Activated CD8-positive, alpha-beta T cell treated with anti-CD3 and anti-CD28 coated beads for 36 hours (primary cell): ENCODE measurements at regions not wholly inside any gene's neighbourhood (a gene's known extent, or its start where the extent isn't known, plus 50 kb on each side); places are given as distances from the start of the nearest gene placed in this dataset.
A peak's percentile ranks its signal among the peaks of the same experiment; 100 is the strongest.
"Not testable (repeated sequence)": the region's sequence is repeated elsewhere in the genome, so short reads cannot be mapped to it uniquely, and the experiment has no call there.

ENCODE experiments used
- ATAC-seq: fragments of 200-7000 bp; cut with Tn5 transposase; one replicate; pipeline ENCODE4 v1.10.0; 2021; ENCODE audit warnings: mild to moderate bottlenecking, moderate library complexity
- CTCF ChIA-PET: fragments of 350-600 bp; sonication (Branson Sonifier 250); formaldehyde crosslinking; loops from one replicate; lab custom pipeline; 2021; ENCODE audit warnings: antibody characterized with exemption; lab: Charles Lee
- POLR2A ChIA-PET: fragments of 350-600 bp; sonication (Branson Sonifier 250); formaldehyde crosslinking; loops from one replicate; lab custom pipeline; 2021; ENCODE audit warnings: antibody characterized with exemption; lab: Charles Lee
- DNase-seq: peaks from one replicate; pipeline ENCODE4 v3.0.0-alpha.2; 2020
- H3K27ac Mint-ChIP-seq: one replicate; pipeline ENCODE4 v1.8.0; 2021; ENCODE audit warnings: mild to moderate bottlenecking, mixed read lengths
- H3K27me3 Mint-ChIP-seq: one replicate; pipeline ENCODE4 v1.8.0; 2021; ENCODE audit warnings: mixed read lengths
- H3K36me3 Mint-ChIP-seq: one replicate; pipeline ENCODE4 v1.8.0; 2021; ENCODE audit warnings: low read depth, mixed read lengths
- H3K4me1 Mint-ChIP-seq: one replicate; pipeline ENCODE4 v1.8.0; 2021; ENCODE audit warnings: low read depth, mixed read lengths
- H3K4me3 Mint-ChIP-seq: one replicate; pipeline ENCODE4 v1.8.0; 2021; ENCODE audit warnings: mild to moderate bottlenecking, moderate library complexity, mixed read lengths
- H3K9me3 Mint-ChIP-seq: one replicate; pipeline ENCODE4 v1.8.0; 2021; ENCODE audit warnings: mixed read lengths
- CTCF ChIP-seq: fragments of 200-600 bp; IDR thresholded peaks from one replicate; pipeline ENCODE4 v1.8.0; 2022; ENCODE audit warnings: antibody characterized with exemption, mild to moderate bottlenecking
- intact Hi-C: fragments of 100-400 bp; cut with micrococcal nuclease; formaldehyde crosslinking; loops from one replicate; pipeline ENCODE4 v1.10.0; 2022

- no peak for TF ChIP-seq CTCF
- no peaks in the 10 kb centered on the region for H3K9me3 Mint-ChIP-seq
- POLR2A ChIA-PET = no interaction called here
- no peaks in the 10 kb centered on the region for H3K4me1 Mint-ChIP-seq
- H3K27ac Mint-ChIP-seq = no peak overlapping the region
- no peak overlapping the region for H3K4me3 Mint-ChIP-seq
- CTCF ChIA-PET = interaction anchor here (1.2 kb wide), 1 partner anchor 14 kb away, joined by 3 read pairs; no protein-coding TSS in a partner anchor
- ATAC-seq = no peak
- H3K36me3 Mint-ChIP-seq = no peaks in the 10 kb centered on the region
- H3K27me3 Mint-ChIP-seq = no peaks in the 10 kb centered on the region
- DNase-seq = no peak
- intact Hi-C loops = no loop called here
Observed at GRCh38 chr4:81673961-81674360, 202.3 kb upstream of the RASGEF1B start.

- H3K4me3 Mint-ChIP-seq, H3K27me3 Mint-ChIP-seq, ATAC-seq, H3K36me3 Mint-ChIP-seq, POLR2A ChIA-PET, H3K9me3 Mint-ChIP-seq, H3K27ac Mint-ChIP-seq, intact Hi-C loops, DNase-seq, CTCF ChIA-PET: not testable (repeated sequence)
- H3K4me1 Mint-ChIP-seq = peaks cover 12% of the 10 kb centered on the region
Observed at GRCh38 chr4:81668328-81668727, 196.6 kb upstream of the RASGEF1B start.

- H3K36me3 Mint-ChIP-seq = no peaks in the 10 kb centered on the region
- POLR2A ChIA-PET = no interaction called here
- no peak overlapping the region for H3K4me3 Mint-ChIP-seq
- no peak overlapping the region for H3K27ac Mint-ChIP-seq
- CTCF ChIA-PET = interaction anchor here (0.8 kb wide), 1 partner anchor 160 kb away, joined by 3 read pairs; no protein-coding TSS in a partner anchor
- DNase-seq (no peak), ATAC-seq (no peak)
- no peak for TF ChIP-seq CTCF
- peaks cover 12% of the 10 kb centered on the region for H3K4me1 Mint-ChIP-seq
- intact Hi-C loops = no loop called here
- no peaks in the 10 kb centered on the region for H3K9me3 Mint-ChIP-seq
- H3K27me3 Mint-ChIP-seq = no peaks in the 10 kb centered on the region
Observed at GRCh38 chr4:81667539-81667938, 195.8 kb upstream of the RASGEF1B start.

GRCh38 chr4:81666491-81666890 lies 194.8 kb upstream of the RASGEF1B start:
- H3K27me3 Mint-ChIP-seq = no peaks in the 10 kb centered on the region
- ChIA-PET CTCF (interaction anchor here (1.4 kb wide), 1 partner anchor 178 kb away, joined by 6 read pairs; no protein-coding TSS in a partner anchor), POLR2A (interaction anchor here (1.6 kb wide), 1 partner anchor 14 kb away, joined by 3 read pairs; no protein-coding TSS in a partner anchor)
- no peaks in the 10 kb centered on the region for H3K9me3 Mint-ChIP-seq
- intact Hi-C loops = no loop called here
- peak; percentile 32 for DNase-seq
- ATAC-seq = peak; percentile 99
- no peak overlapping the region for H3K4me3 Mint-ChIP-seq
- no peaks in the 10 kb centered on the region for H3K36me3 Mint-ChIP-seq
- peaks cover 12% of the 10 kb centered on the region for H3K4me1 Mint-ChIP-seq
- peak overlapping the region; percentile 54 for H3K27ac Mint-ChIP-seq
- TF ChIP-seq CTCF = no peak

GRCh38 chr4:81665649-81666048 lies 193.9 kb upstream of the RASGEF1B start:
- Mint-ChIP-seq H3K4me3 (no peak overlapping the region), H3K9me3 (no peaks in the 10 kb centered on the region), H3K27me3 (no peaks in the 10 kb centered on the region), H3K27ac (no peak overlapping the region), H3K36me3 (no peaks in the 10 kb centered on the region), H3K4me1 (peaks cover 12% of the 10 kb centered on the region)
- TF ChIP-seq CTCF = no peak
- ATAC-seq (no peak), DNase-seq (no peak)
- intact Hi-C loops = no loop called here
- ChIA-PET CTCF (interaction anchor here (0.9 to 1.4 kb wide), 3 partner anchors 25 to 198 kb away, joined by 3 to 6 read pairs (median 3); no protein-coding TSS in a partner anchor), POLR2A (interaction anchor here (0.6 to 1.6 kb wide), 2 partner anchors 9 to 13 kb away, joined by 3 read pairs; no protein-coding TSS in a partner anchor)
